ENCODE measurements at regions not wholly inside any gene's neighbourhood (a gene's known extent, or its start where the extent isn't known, plus 50 kb on each side); places are given as distances from the start of the nearest gene placed in this dataset.
"Not testable (repeated sequence)": the region's sequence is repeated elsewhere in the genome, so short reads cannot be mapped to it uniquely, and the experiment has no call there.

DNA sequence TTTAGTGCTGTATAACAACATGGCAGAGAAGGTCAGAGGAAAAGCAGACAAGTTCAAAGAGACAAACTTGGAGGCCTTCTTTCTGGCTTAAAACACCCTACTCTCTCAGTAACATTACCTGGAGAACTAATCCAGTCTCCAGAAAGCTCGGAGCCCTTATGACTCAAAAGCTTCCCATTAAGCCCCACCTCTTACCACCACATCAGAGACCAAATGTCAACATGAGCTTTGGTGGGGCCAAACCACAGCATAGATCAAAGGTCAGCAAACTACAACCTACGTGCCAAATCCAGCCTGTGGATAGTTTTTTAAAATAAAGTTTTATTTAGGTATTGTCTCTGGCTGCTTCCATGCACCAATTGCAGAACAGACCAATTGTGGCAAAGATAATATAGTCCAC lies 589.9 kb downstream of the DNAH5 start:
- TF ChIP-seq MYC (IDR thresholded peaks at IDR 0.05; ENCODE audit: low read depth, low read length) (no peak), POLR2A (IDR thresholded peaks at IDR 0.05; ENCODE audit: extremely low read depth, insufficient read length) (no peak)
- TF ChIP-seq, protein P1, sequence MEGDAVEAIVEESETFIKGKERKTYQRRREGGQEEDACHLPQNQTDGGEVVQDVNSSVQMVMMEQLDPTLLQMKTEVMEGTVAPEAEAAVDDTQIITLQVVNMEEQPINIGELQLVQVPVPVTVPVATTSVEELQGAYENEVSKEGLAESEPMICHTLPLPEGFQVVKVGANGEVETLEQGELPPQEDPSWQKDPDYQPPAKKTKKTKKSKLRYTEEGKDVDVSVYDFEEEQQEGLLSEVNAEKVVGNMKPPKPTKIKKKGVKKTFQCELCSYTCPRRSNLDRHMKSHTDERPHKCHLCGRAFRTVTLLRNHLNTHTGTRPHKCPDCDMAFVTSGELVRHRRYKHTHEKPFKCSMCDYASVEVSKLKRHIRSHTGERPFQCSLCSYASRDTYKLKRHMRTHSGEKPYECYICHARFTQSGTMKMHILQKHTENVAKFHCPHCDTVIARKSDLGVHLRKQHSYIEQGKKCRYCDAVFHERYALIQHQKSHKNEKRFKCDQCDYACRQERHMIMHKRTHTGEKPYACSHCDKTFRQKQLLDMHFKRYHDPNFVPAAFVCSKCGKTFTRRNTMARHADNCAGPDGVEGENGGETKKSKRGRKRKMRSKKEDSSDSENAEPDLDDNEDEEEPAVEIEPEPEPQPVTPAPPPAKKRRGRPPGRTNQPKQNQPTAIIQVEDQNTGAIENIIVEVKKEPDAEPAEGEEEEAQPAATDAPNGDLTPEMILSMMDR (IDR thresholded peaks at IDR 0.05; ENCODE audit: low read depth, low read length) = no peak
- TF ChIP-seq, protein P2, sequence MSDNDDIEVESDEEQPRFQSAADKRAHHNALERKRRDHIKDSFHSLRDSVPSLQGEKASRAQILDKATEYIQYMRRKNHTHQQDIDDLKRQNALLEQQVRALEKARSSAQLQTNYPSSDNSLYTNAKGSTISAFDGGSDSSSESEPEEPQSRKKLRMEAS (IDR thresholded peaks at IDR 0.05; ENCODE audit: low read depth, low read length) = no peak
- no peak overlapping the region for H3K4me3 ChIP-seq (ENCODE audit: low read depth, low read length)
- DNase-seq (ENCODE audit: low read depth) = no peak

DNA sequence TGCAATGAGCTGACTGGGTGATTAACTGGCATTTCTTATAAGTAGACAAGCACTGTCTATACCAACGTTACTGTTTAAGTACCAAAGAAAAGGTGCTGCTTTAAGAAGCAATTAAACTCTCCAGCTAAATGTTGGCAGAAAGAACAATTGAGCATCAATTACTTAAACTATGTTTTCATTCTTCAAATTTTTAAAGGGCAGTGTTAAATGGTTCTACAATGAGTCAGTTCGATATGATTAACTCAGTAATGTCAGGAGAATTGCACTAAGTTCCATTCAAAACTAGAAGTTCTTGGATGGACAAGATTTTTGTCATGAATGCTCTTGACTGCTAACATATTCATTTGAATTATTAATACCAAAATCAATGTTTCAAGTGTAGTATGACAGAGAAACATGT lies 593.7 kb downstream of the DNAH5 start:
- no peak for DNase-seq (ENCODE audit: low read depth)
- TF ChIP-seq, protein P2 (IDR thresholded peaks at IDR 0.05; ENCODE audit: low read depth, low read length) = no peak
- TF ChIP-seq MYC (IDR thresholded peaks at IDR 0.05; ENCODE audit: low read depth, low read length) (no peak), POLR2A (IDR thresholded peaks at IDR 0.05; ENCODE audit: extremely low read depth, insufficient read length) (no peak)
- TF ChIP-seq, protein P1 (IDR thresholded peaks at IDR 0.05; ENCODE audit: low read depth, low read length) = no peak
- H3K4me3 ChIP-seq (ENCODE audit: low read depth, low read length) = no peak overlapping the region

DNA sequence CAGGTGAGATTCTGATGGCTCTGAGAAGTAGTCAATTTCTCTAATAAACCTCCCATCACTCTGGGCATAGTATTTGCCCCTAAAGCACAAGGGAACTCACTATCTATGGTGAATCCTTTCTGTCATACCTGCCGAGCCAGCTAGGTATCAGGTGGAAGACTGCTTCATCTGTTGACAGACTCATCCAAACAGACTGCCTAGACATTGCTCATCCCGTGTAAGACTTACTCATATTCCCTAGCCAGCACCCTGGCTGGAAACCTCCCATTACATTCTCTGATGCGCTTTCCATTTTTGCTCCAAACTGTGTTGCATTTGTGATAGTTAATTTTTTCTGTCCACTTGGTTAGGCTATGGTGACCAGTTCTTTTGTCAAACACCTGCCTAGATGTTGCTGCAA lies 595.9 kb downstream of the DNAH5 start:
- no peak for DNase-seq (ENCODE audit: low read depth)
- H3K4me3 ChIP-seq (ENCODE audit: low read depth, low read length) = no peak overlapping the region
- TF ChIP-seq, protein P1 (IDR thresholded peaks at IDR 0.05; ENCODE audit: low read depth, low read length) = no peak
- TF ChIP-seq POLR2A (IDR thresholded peaks at IDR 0.05; ENCODE audit: extremely low read depth, insufficient read length) = no peak
- TF ChIP-seq, protein P2 (IDR thresholded peaks at IDR 0.05; ENCODE audit: low read depth, low read length) = no peak
- TF ChIP-seq MYC (IDR thresholded peaks at IDR 0.05; ENCODE audit: low read depth, low read length) = no peak

DNA sequence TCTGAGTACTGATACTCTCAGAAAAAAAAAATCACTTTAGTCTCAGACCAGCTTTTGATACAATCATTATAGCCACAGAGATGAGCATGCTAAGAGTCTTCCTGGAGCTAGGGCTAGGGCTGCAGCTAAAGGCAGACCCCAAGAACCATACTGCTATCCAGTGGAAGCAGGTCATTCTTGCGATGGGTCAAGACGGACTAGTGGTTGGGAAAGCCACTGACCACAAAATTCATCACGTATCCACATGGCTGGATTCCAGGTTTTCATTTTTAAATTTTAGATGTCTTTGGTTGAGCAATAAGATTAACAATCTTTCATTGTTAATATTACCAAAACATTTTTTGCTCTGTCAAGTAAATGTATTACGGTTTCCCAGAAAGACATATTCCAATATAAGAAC lies 598.1 kb downstream of the DNAH5 start:
- TF ChIP-seq, protein P1 (IDR thresholded peaks at IDR 0.05; ENCODE audit: low read depth, low read length) = no peak
- TF ChIP-seq MYC (IDR thresholded peaks at IDR 0.05; ENCODE audit: low read depth, low read length) (no peak), POLR2A (IDR thresholded peaks at IDR 0.05; ENCODE audit: extremely low read depth, insufficient read length) (no peak)
- TF ChIP-seq, protein P2 (IDR thresholded peaks at IDR 0.05; ENCODE audit: low read depth, low read length) = no peak

DNA sequence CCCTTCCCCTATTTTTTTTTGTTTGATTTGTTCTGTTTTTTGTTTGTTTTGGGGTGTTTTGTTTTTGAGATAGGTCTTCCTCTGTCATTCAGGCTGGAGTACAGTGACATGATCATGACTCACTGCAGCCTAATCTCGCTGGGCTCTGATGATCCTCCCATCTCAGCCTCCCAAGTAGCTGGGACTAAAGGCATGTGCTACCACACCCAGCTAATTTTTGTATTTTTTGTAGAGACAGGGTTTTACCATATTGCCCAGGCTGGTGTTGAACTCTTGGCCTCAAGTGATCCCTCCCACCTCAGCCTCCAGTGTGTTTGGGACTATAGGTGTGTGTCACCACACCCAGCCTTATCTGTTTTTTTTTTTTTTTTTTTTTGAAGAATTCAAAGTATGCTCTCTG lies 605.4 kb downstream of the DNAH5 start:
- no peak for DNase-seq (ENCODE audit: low read depth)
- no peak for TF ChIP-seq MYC (IDR thresholded peaks at IDR 0.05; ENCODE audit: low read depth, low read length)
- TF ChIP-seq, protein P2 (IDR thresholded peaks at IDR 0.05; ENCODE audit: low read depth, low read length) = no peak
- H3K4me3 ChIP-seq (ENCODE audit: low read depth, low read length) = no peak overlapping the region

More for the DNA sequence above, 598.1 kb downstream of the DNAH5 start:
- DNase-seq (ENCODE audit: low read depth) = no peak
- H3K4me3 ChIP-seq (ENCODE audit: low read depth, low read length) = no peak overlapping the region

DNA sequence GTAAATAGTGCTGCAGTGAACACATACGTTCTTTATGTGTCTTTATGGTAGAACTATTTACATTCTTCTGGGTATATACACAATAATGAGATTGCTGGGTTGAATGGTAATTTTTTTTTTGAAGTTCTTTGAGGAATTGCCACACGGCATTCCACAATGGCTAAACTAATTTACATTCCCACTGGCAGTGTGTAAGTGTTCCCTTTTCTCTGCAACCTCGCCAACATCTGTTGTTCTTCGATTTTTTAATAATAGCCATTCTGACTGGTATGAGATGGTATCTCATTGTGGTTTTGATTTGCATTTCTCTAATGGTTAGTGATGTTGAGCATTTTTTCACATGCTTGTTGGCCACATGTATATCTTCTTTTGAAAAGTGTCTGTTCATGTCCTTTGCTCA lies 609.5 kb downstream of the DNAH5 start:
- DNase-seq (ENCODE audit: low read depth); H3K4me3 ChIP-seq (ENCODE audit: low read depth, low read length): not testable (repeated sequence)

DNA sequence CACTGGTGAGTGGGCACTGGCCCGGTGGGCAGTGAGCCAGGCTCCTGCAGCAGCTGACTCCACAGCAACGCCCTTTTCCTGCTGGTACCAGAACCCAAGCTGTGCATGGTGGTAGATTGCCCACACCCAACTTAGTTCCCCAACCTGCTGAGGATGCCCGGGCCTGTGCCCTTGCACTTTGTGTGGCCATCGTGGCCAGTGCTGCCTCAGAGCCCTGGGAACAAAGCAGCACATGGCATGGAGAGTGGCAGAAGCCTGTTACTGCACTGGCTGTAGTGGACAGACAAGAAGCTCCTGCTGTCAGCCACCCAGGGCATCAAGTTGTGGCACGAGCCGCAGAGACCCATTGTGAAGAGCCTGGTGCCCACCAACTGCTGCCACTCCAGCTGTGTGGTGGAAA lies 612.9 kb downstream of the DNAH5 start:
- no peak for DNase-seq (ENCODE audit: low read depth)
- TF ChIP-seq, protein P2 (IDR thresholded peaks at IDR 0.05; ENCODE audit: low read depth, low read length) = no peak
- TF ChIP-seq, protein P1 (IDR thresholded peaks at IDR 0.05; ENCODE audit: low read depth, low read length) = no peak
- TF ChIP-seq MYC (IDR thresholded peaks at IDR 0.05; ENCODE audit: low read depth, low read length) (no peak), POLR2A (IDR thresholded peaks at IDR 0.05; ENCODE audit: extremely low read depth, insufficient read length) (no peak)

More for the DNA sequence above, 612.9 kb downstream of the DNAH5 start:
- H3K4me3 ChIP-seq (ENCODE audit: low read depth, low read length) = no peak overlapping the region
